ENCODE measurements at regions not wholly inside any gene's neighbourhood (a gene's known extent, or its start where the extent isn't known, plus 50 kb on each side); places are given as distances from the start of the nearest gene placed in this dataset.
"Not testable (repeated sequence)": the region's sequence is repeated elsewhere in the genome, so short reads cannot be mapped to it uniquely, and the experiment has no call there.

DNA sequence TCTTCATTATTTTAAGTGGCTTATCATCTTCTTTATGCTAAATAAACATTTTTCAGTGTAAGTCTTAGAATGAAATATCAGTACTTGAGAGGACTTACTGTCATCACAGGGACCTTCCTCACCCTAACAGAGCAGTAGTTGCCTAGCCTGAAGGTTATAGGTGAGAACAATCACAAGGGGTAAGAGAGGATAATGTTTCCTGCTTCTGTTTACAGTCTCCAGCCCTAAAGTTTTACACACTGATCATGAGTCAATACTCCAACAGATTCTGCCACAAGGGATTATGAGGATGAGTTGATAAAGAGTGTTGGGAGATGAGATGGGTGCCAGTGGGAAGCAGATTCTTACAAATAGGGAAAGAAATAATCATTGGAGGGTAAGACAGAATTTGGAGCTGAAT is 265.1 kb upstream of the DAB2 start:
- DNase-seq = no peak

DNA sequence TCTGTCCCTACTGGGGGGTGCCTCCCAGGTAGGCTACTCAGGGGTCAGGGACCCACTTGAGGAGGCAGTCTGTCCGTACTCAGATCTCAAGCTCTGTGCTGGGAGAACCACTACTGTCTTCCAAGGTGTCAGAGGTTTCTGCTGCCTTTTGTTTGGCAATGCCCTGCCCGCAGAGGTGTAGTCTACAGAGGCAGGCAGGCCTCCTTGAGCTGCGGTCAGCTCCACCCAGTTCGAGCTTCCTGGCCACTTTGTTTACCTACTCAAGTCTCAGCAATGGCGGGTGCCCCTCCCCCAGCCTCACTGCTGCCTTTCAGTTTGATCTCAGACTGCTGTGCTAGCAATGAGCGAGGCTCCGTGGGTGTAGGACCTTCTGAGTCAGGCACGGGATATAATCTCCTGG is 263.1 kb upstream of the DAB2 start:
- DNase-seq = not testable (repeated sequence)

DNA sequence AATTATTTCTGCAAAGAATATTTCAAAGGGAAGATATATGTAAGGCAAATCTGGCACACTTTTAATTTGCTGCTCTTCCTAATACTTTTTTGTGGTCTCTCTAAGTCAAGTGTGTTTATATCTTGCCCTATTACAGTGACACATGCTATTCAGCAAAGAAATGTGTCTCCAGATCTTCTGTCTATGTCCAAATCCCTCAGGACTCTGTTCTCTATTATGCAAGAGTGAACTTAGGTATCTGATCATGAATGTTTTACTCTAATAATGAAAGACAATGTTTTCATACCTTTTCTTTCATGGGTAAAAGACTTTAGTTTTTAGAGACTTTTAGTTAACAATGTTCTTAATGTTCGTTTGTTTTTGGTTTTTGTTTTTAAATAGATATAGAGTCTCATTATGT is 255.4 kb upstream of the DAB2 start:
- DNase-seq = no peak

DNA sequence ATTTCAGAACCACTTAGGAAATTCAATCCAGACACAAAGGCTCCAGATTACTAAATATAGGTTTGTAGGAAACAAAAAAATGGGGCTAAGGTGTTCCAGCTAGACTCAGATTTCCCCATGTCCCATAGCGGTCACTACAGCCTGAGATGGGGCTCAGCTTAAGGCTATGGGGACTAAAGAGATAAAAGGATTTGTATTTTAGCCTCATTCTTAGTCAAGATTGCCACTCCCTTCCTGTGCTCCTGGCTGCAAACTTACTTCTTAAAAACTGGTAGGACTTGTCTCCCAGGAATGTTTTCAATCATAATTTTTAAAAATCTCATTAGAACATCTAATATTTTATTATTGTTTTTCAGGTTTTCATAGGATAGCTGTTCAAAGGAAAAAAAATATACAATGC is 253.8 kb upstream of the DAB2 start:
- DNase-seq = no peak

DNA sequence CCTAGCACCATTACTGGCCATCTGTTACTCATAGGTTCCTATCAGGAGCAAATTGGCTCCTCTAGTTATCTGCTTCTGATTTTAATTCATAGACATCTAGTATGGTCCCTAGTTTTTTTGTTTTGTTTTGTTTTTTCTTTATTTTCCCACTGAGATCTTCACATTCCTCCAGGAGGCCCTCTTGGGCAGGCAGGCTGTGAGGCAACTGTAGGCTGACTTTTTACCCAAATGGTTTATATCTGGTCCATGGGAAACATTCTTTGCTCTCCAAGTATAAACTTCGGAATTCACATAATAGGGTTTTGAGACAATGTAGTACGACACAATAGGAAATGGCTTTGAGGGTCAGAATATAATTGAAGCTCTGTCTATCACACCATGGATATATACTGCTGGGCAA is 250.9 kb upstream of the DAB2 start:
- no peak for DNase-seq

DNA sequence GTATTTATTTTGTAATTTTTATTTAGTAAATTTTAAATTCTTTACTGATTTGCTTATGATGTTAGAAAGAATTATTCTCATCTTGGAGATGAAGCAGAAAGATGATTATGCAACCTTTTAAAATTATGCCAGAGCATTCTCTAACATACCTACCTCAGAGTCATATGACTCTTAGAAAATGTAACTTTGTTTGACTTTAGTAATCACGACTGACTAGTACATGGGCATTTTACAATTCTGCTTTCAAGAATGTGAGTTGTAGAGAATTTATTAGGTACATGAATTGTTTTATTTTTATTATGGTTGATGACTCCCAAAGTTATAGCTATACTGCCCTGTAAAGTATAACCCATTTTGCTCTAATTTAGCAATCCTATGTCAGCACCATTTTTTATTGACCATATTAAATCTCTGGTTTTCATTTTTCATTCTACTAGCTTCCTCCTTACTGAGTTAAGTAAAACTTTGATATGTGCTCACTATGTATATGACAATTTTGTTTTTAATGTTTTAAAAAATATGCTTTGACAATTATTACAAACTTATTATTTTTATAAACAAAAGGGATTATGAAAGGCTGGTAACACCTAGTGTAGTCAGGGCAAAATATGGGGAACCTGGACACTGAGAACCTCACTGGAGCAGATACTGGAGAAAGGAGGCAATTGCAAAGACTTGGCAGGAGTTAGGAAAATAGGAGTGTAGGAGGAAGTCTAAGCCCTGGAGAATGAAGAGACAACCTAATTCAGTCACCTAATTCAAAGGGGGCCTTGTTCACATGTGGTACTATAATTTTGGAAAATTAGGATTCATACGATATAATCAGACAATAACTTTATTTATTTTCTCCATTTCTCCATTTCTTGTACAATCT is 249.7 kb upstream of the DAB2 start:
- no peak for DNase-seq

DNA sequence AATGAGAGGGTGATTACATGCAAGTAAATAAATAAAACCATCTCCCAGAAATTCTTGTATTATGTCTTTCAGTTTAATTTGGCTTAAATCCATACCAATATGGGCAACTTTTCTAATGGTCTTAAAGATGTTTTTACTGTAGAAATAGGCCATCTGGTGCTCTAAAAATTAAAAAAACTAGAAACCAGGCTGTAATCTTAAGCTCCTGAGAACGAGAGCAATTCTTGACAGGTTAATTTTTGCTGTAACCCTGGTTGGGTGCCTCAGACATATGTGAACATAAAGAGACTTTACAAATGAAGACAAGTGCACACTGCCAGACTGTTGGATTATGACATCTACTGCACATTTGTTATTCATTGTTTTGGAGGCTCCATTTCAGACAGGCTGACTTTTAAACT is 246.8 kb upstream of the DAB2 start:
- DNase-seq = no peak

DNA sequence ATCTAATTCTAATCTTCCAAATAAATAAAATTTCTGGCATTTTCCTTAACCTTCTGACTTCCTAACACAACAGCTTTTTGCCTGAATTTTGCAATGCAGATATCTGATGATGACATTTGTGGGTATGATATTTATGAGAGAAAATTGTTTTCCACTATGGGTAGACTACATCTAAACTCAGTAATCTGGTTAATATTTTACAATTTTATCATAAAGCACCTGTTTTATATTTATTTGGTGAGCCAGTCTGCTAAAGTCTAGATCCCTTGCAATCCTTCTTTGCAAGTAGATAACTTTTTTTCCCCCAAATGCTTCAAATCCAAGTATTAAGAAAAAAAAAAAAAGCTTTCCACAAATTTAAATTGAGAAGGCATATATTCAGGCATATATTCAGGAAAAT is 246.2 kb upstream of the DAB2 start:
- DNase-seq = no peak

DNA sequence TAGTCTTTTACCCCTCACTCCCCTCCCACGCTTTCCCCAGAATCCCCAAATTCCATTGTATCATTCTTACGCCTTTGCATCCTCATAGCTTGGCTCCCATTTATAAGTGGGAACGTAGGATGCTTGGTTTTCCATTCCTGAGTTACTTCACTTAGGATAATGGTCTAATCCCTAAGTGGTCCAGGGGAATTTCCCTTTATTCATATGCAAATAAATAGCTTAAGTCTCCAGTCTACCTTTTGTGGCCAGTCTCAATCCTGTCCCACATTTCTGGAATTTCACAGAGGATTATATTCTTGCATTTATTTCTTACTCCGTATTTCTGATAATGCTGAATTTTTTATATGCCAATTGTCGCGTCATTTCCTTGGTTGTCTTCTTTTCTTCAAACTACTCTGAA is 245.6 kb upstream of the DAB2 start:
- DNase-seq = no peak

DNA sequence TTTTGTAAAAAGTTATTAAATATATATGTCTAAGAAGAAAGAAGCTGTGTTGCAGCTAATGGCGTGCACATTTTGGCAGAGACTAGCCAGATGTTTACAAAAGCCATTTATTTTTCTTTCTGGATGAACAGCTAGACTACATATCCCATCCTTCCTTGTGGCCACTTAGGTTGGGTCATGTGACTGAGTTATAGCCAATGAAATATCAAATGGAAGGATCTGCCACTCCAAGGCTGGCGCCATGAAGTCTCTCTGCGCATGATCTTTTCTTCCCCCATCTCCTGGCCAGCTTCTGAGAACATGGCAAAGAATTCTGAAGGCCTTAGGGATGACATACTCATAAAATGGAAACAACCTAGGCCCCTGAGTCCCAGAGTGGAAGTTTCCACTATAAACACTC is 244.2 kb upstream of the DAB2 start:
- no peak for DNase-seq

DNA sequence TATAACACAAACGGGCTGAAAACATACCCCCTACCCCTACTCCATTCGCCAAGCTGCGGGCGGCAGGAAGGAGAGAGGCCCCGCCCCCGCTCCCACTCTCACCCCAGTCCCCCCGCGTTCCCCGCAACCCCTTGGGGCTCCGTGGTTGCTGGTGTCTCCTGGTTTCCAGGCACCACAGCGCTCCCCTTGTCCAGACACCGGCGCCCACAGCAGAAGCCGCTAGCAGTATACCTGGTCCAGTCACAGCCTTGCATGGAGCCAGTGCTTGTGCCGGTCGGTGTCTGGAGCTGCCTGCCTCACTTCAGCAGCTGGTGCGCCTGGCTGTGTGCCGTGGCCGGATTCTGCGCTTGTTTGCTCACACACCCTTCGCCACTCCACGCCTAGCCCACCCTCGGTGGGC is 240.5 kb upstream of the DAB2 start:
- no peak for DNase-seq

DNA sequence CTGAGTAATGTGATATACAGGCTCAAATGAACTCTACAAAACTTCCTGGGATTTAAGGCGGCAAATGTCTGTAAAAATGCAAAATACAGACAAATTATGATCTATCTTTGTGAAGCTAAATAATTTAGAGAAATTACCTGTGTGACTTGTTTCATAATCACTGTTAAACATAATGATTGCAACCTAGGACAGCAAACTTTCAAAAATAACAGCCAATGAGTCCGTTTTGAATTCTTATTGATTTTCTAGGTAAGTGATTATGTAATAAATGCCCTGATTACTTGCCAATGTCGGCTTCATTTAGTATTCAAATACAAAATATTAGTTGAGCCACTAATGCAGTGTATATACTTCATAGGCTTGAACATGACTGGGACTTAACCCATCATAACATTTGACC is 238.2 kb upstream of the DAB2 start:
- DNase-seq = no peak

DNA sequence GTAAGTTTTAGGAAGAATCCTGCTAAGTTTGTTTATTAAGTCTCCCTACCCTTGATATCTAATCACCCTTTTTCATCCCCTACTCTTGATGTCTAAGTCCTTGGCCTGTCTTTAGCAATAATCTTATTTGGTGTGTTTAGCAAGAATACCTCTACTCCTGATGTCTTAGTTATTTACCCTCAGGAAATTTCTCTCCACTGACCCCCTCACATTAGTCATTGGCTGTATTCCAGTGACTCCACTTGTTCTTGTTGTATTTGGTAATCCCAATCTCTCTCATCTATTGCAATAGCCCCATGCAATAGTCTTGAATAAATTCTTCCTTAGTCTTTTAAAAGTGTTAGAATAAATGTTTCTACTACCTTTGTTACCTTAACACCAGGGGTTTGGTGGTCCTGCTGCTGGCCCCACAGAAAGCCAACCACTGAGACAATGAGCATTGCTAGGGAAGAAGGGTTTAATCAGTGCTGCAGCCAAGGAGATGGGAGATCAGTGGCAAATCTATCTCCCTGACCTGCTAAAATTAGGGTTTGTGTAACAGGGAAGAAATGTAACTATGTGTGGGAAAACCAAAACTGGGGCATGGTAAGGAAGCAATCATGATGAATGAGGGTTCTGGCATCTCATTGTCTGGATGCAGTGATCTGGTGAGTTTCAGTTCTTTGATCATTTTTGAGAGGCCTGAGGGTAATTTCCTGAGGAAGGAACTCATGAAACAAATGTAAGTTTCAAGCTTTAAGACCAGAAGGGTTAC is 236.4 kb upstream of the DAB2 start:
- DNase-seq = no peak

DNA sequence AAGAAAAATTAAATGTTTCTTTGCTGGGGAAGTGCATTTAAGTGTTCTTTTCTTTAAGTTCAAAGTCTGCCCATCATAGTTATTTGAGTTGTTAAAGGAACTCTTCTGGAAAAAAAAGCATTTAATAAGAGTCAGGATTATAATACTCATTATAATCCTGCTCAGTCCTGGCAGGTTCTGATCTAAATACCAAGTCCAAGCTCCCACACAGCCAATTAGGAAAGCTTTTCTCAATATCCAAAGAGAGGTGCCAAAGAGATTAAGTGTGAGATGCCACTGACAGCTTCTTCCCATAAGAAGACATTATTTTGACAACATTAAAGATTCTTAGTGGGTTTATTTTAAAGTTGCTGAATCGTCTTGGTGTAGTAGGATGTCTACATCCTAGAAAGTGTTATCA is 235.2 kb upstream of the DAB2 start:
- no peak for DNase-seq

DNA sequence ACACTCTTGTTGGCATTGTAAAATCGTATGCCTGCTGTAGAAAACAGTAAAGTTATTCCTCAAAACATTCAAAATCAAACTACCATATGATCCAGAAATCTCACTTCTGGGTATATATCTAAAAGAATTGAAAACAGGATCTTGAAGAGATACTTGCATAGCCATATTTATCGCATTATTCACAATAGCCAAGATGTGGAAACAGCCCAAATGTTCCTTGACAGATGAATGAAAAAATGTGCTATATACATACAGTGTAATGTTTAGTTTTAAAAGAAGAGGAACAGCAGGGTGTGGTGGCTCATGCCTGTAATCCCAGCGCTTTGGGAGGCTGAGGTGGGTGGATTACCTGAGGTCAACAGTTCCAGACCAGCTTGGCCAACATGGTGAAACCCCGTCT is 234.1 kb upstream of the DAB2 start:
- DNase-seq = no peak

DNA sequence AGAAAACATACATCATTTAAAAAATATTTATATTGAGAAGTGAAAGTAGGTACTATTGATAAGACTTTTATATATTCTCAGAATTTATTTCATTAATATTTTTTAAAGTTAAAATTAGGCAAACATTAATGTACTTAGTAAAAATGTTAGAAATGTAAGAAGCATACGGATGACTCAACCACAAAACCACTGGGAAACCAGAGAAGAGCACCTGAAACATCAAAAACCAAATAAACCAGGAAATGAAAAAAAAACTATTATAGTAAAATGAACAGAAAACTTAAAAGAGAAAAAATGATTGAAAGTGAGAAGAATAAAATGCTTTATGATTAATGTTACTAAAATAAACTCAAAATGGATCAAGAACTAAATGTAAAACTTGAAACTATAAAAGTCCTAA is 233.2 kb upstream of the DAB2 start:
- DNase-seq = peak in 1 of 5 experiments; percentile 48

DNA sequence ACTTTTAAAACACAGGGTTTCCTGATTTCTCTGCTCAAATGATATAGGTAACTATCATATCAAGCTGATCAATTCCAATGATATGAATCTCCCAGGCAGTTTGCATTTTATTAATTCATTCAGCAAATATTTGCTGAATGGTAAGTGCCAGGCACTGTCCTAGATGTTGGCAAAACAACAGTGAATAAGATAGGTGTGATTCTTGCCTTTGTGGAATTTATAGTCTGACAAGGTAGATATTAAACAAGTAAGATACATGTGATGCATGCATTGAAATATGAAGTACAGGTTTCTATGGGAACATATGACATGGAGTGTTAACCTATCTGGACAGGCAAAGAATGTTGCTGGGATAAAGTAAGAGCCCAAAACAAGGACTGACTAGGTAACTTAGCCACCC is 231.8 kb upstream of the DAB2 start:
- no peak for DNase-seq

DNA sequence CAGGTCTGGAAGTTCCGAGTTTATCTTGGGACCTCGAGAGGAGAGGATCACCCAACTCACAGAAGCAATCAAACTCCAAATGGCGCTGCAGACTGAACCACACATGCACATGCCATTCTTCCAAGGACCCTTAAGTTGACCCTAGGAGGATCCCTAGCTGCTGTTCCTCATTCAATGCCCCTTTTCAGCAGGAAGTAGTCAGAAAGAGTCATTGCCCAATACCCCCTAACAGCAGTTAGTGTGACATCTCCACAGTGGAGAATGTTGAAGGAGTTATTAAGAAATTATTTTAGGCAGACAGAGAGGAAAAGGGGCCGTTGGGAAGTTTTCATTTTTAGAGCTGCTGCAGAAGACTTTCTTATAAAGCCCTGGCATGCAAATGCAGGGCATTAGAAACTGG is 229.9 kb upstream of the DAB2 start:
- no peak for DNase-seq

DNA sequence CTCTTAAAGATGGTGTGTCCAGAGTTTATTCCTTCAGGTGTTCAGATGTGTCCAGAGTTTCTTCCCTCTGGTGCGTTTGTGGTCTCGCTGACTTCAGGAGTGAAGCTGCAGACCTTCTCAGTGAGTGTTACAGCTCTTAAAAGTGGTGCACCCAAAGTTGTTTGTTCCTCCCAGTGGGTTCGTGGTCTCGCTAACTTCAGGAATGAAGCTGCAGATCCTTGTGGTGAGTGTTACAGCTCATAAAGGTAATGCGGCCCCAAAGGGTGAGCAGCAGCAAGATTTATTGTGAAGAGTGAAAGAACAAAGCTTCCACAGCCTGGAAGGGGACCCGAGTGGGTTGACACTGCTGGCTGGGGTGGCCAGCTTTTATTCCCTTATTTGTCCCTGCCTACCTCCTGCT is 227.7 kb upstream of the DAB2 start:
- peak in 1 of 5 experiments; percentile 66 for DNase-seq

DNA sequence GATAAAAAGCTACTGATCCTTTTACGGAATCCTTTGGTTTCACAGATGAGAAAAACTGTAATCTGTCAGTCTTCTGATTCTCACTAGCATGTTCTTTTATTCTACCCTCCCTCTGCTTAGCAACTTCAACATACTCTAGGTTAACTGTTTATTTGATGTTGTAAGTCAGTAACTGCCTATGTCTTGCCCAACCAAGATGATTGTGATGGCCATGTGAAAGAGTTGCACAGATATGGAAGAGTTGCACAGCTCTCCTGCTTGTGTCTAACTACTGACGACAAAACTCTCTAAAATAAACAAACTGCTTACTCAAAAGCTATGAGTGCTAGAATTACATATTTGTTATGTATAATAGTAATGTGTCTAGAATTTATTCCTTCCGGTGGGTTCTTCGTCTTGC is 227.3 kb upstream of the DAB2 start:
- DNase-seq = no peak

DNA sequence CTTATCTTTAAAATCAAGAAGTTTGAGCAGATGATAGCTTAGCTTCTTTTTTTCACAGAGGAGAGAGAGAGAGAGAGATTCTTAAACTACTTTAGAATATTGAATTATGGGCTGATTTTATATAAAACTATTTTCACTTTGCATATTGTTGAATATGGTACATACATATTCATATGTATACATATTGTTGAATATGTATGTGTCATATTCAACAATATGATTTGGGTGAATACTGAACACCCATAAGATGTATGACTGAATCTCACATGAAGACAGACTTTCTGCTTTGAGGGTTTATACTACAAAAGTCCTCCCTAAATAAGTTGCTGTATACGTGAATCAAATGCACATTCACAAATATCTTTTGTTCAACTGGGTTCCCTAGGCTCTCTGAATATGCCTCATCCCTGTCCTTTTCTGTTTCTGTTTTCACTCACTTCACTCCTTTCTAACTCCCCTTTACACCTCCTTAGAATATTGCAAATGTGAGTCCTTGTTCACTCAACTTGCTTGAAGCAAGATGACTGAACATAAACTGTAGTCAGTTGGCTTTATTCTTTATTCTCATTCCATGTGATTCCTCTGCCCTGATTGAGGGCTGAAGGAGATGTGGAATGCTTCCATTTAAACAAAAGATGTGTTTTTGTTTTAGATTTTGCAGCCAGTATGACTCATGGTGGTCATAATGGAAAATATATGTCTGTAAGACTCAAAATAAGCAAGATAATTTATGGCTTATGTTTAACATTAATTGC is 225.4 kb upstream of the DAB2 start:
- peak in 1 of 5 experiments; percentile 24 for DNase-seq

DNA sequence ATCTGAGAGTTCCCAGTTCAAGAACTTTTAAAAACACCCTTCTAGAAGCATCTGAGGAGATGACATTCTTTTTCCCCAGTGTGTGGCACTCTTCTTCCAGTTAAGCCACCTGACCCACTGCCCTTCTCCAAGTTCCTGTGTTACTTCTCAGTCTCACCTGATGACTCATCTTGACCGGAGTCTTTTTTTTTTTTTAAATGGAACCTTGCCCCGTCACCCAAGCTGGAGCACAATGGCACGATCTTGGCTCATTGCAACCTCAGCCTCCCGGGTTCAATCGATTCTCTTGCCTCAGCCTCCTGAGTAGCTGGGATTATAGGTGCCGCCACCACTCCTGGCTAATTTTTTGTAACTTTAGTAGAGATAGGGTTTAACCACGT is 224.1 kb upstream of the DAB2 start:
- DNase-seq = peak in 1 of 5 experiments; percentile 27

DNA sequence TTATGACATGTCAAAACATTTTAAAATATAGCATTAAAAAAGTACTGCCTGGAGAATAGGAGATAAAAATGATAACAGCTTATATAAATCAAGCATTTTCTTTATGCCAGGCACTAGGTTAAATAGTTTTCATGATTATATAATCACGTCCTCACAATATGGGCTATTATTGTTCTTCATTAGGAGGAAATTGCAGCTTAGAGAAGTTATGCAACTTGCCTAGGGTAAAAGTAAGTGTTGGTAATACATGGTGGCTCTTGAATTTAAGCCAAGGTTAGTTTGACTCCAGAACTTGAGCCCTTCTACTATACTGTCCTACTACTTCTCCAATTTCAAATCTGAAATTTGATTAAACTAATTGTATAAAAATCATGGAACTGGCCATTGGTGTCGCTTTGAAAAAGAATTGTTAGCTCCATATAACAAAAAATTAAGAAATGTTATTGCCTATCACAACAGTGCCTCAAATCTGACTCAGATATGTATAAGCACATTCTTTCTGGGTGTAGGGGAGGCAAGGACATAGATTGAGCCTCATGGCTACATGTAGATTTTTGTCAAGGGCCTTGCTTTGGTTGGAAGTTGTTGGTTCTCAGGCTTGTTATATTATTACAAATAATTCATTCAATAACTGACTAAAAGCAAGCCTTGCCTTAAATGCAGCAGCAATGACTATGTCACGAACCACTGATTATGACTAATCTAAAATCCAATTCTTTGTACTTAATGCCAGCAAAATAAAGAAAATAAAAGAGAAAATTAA is 223.5 kb upstream of the DAB2 start:
- DNase-seq = no peak
